Vagina (tissue), 2 donors: ENCODE measurements at regions not wholly inside any gene's neighbourhood (a gene's known extent, or its start where the extent isn't known, plus 50 kb on each side); places are given as distances from the start of the nearest gene placed in this dataset.

Experiments
- DNase-seq, 2 donors: peaks; one replicate each; pipeline ENCODE4 v3.0.0-alpha.2; 2017; ENCODE audit errors: extremely low spot score in 2 of 2
- H3K27ac ChIP-seq: fragments of 200-600 bp; sonication (generic); one replicate; pipeline ENCODE4 v1.5.1; 2019
- H3K27me3 ChIP-seq: fragments of 200-600 bp; sonication (generic); one replicate; pipeline ENCODE4 v1.5.1; 2019
- H3K36me3 ChIP-seq, 2 donors: fragments of 200-600 bp; sonication (generic); one replicate each; pipeline ENCODE4 v1.5.1; 2017 to 2019
- H3K4me1 ChIP-seq: fragments of 200-600 bp; sonication (generic); one replicate; pipeline ENCODE4 v1.5.1; 2019
- H3K4me3 ChIP-seq, 2 donors: fragments of 200-600 bp; sonication (generic); 1 replicate in 1 of 2; 2 replicates in 1 of 2; pipeline ENCODE4 v1.5.1; 2016 to 2019
- H3K9me3 ChIP-seq: fragments of 200-600 bp; sonication (generic); one replicate; pipeline ENCODE4 v1.5.1; 2019
- CTCF ChIP-seq, 3 experiments: fragments of 450-650 bp in 2 of 3; fragments of 200-600 bp in 1 of 3; sonication (generic) in 1 of 3; IDR thresholded peaks; one replicate each; pipeline ENCODE4 v1.5.1; 2017 to 2019; ENCODE audit warnings: antibody characterized with exemption in 3 of 3, mild to moderate bottlenecking in 2 of 3, moderate library complexity in 2 of 3
- POLR2A ChIP-seq, 2 donors: fragments of 450-650 bp; IDR thresholded peaks; one replicate each; pipeline ENCODE4 v1.6.1; 2017; ENCODE audit warnings: antibody characterized with exemption in 2 of 2, mild to moderate bottlenecking in 2 of 2, moderate library complexity in 2 of 2
- POLR2AphosphoS5 ChIP-seq, 2 donors: sonication (generic); formaldehyde crosslinking; IDR thresholded peaks; one replicate each; pipeline ENCODE4 v1.9.0; 2017; ENCODE audit warnings: antibody characterized with exemption in 2 of 2, mild to moderate bottlenecking in 2 of 2, low read depth in 1 of 2; ENCODE audit not compliant: insufficient read depth in 1 of 2
- intact Hi-C: fragments of 100-400 bp; cut with DNase I; formaldehyde crosslinking; loops from one replicate; pipeline ENCODE4 v1.15.1; 2023

DNA sequence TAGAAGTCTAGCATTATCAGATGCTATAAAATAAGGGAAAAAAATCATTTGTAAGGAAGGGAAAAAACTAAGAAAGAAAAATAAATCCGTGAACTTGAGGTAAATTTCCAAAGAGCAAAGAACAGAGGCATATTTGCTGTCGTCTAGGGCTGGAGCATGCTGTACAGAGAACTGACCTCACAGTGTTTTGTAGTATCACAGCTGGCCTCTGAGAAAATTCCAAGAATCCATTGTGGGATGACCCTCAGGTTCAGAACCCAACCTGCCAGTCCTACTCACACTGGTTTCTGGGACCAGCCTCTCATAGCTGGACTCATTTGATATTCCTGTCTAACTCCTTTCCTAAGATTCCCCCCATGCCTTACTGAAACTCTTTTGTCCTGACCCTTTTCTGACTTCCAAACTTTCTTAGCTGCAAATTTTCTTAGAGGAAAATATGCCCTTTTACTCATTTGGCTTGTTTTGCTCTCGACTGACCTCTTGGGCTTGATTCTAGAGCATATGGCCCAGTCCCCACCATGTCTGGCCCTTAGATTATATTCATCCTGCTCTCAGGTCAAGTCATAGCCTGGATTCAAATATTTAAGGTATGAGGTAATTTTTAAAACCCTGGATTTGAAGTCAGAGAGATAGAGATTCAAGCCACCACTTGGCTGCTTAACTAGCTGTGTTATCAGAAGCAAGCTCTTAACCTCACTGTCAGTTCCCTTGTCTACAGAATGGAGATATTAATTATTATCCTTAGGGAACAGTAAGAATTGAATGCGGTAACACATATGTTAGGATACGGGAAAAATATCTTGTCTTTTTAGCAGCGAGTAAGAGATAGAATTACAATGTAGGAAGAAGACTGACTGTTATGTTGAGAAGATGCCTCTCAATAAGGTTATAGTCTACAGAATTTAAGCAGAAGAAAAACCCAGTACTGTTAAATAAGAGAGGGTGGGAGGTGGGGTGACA lies 89.7 kb upstream of the KCNA4 start:
- DNase-seq, result no peak
- Histone ChIP-seq H3K9me3 (no peaks in the 10 kb centered on the region), H3K4me3 (no peak overlapping the region), H3K27me3 (no peaks in the 10 kb centered on the region), H3K4me1 (no peaks in the 10 kb centered on the region), H3K36me3 (no peaks in the 10 kb centered on the region), H3K27ac (no peak overlapping the region)
- intact Hi-C loops, result no loop called here
- TF ChIP-seq POLR2A (IDR thresholded peaks at IDR 0.05) (no peak), CTCF (IDR thresholded peaks at IDR 0.05) (no peak), POLR2AphosphoS5 (IDR thresholded peaks at IDR 0.05; ENCODE audit: insufficient read depth in 1 of 2, low read depth in 1 of 2) (no peak)

GRCh38 chr11:30107899-30108298 lies 91.1 kb upstream of the KCNA4 start:
- Histone ChIP-seq H3K4me1 (no peaks in the 10 kb centered on the region), H3K27me3 (no peaks in the 10 kb centered on the region), H3K4me3 (no peak overlapping the region), H3K36me3 (no peaks in the 10 kb centered on the region), H3K27ac (no peak overlapping the region), H3K9me3 (no peaks in the 10 kb centered on the region)
- no peak for DNase-seq
- intact Hi-C loops, result no loop called here
- TF ChIP-seq CTCF (IDR thresholded peaks at IDR 0.05) (no peak), POLR2AphosphoS5 (IDR thresholded peaks at IDR 0.05; ENCODE audit: insufficient read depth in 1 of 2, low read depth in 1 of 2) (no peak), POLR2A (IDR thresholded peaks at IDR 0.05) (no peak)

DNA sequence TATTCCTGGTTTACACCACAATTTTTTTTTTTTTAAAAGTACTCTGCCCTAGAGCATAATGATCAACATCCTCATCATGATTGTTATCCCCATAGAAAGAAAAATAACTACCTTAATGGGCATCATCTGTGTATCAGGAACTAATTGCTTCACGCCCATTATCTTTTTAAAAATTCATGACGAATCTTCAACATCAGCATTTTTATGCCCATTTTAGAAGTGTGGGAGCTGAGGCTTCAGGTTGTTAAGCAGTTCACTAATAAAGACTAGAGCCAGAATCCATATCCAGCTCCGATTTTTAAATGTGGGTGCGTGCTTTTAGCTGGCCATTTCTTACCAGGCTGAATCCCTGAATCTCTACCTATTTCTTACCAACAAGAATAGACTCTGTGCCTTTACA lies 92.9 kb upstream of the KCNA4 start:
- Histone ChIP-seq H3K27me3 (no peaks in the 10 kb centered on the region), H3K36me3 (no peaks in the 10 kb centered on the region), H3K4me1 (no peaks in the 10 kb centered on the region), H3K9me3 (no peaks in the 10 kb centered on the region), H3K4me3 (no peak overlapping the region), H3K27ac (no peak overlapping the region)
- TF ChIP-seq POLR2AphosphoS5 (IDR thresholded peaks at IDR 0.05; ENCODE audit: insufficient read depth in 1 of 2, low read depth in 1 of 2) (no peak), CTCF (IDR thresholded peaks at IDR 0.05) (no peak), POLR2A (IDR thresholded peaks at IDR 0.05) (no peak)
- DNase-seq, result no peak
- intact Hi-C loops, result no loop called here

- H3K4me1 ChIP-seq, result no peaks in the 10 kb centered on the region
- no peaks in the 10 kb centered on the region for H3K27me3 ChIP-seq
- H3K36me3 ChIP-seq, result no peaks in the 10 kb centered on the region
- no peak overlapping the region for H3K4me3 ChIP-seq
- no peak for TF ChIP-seq CTCF (IDR thresholded peaks at IDR 0.05)
- no peak for TF ChIP-seq POLR2A (IDR thresholded peaks at IDR 0.05)
- TF ChIP-seq POLR2AphosphoS5 (IDR thresholded peaks at IDR 0.05; ENCODE audit: insufficient read depth in 1 of 2, low read depth in 1 of 2), result no peak
- no peaks in the 10 kb centered on the region for H3K9me3 ChIP-seq
- DNase-seq, result no peak
- intact Hi-C loops, result no loop called here
- no peak overlapping the region for H3K27ac ChIP-seq
Observed at GRCh38 chr11:30110691-30111090, 93.9 kb upstream of the KCNA4 start.

DNA sequence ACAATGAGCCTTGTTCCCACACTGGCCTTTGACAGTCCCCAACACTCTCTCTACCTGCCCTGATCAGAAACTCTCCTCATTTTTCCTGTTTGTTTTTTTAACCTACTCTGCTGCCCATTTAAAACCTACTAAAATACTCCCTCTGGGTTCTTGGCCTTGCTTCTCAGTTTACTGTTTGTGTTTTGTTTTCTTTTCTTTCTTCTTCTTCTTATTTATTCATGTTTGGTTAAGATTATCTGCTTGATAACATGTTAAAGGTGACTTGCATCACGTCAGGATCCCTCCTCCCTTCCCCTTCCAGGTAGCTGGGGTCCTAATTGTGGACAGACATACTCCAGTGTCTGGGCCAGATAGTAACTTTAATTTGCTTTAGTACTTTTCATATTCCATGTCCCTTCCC lies 95.0 kb upstream of the KCNA4 start:
- Histone ChIP-seq H3K9me3 (no peaks in the 10 kb centered on the region), H3K27me3 (no peaks in the 10 kb centered on the region), H3K36me3 (no peaks in the 10 kb centered on the region), H3K4me1 (no peaks in the 10 kb centered on the region), H3K4me3 (no peak overlapping the region), H3K27ac (no peak overlapping the region)
- DNase-seq, result no peak
- TF ChIP-seq CTCF (IDR thresholded peaks at IDR 0.05), result no peak
- no peak for TF ChIP-seq POLR2A (IDR thresholded peaks at IDR 0.05)
- no peak for TF ChIP-seq POLR2AphosphoS5 (IDR thresholded peaks at IDR 0.05; ENCODE audit: insufficient read depth in 1 of 2, low read depth in 1 of 2)
- intact Hi-C loops, result no loop called here
